K562 (cell line): ENCODE measurements at regions not wholly inside any gene's neighbourhood (a gene's known extent, or its start where the extent isn't known, plus 50 kb on each side); places are given as distances from the start of the nearest gene placed in this dataset.

Experiments used
- ATF4 ChIP-seq: fragments of 450-650 bp; formaldehyde crosslinking; IDR thresholded peaks from 2 replicates; pipeline ENCODE4 v1.4.0; 2022; ENCODE audit warnings: mild to moderate bottlenecking, moderate library complexity
- ATF6 ChIP-seq: sonication (generic); formaldehyde crosslinking; IDR thresholded peaks from 2 replicates; pipeline ENCODE4 v1.4.0; 2020; ENCODE audit warnings: mild to moderate bottlenecking, missing genetic modification reagents
- CEBPB ChIP-seq: fragments of 450-650 bp; IDR thresholded peaks from 2 replicates; pipeline ENCODE4 v1.6.1; 2016; ENCODE audit warnings: missing genetic modification characterization, missing compliant biosample characterization
- HCFC1 ChIP-seq: IDR thresholded peaks from 2 replicates; pipeline ENCODE4 v1.6.1; 2012; ENCODE audit warnings: low read depth, low read length, improper control_type of control experiment
- MAX ChIP-seq: sonication (generic); formaldehyde crosslinking; IDR thresholded peaks from 2 replicates; pipeline ENCODE4 v1.9.0; 2022; ENCODE audit warnings: mild to moderate bottlenecking, missing genetic modification reagents
- PHB2 ChIP-seq: fragments of 450-650 bp; IDR thresholded peaks from 2 replicates; pipeline ENCODE4 v1.6.1; 2017; ENCODE audit warnings: low read depth
- RBFOX2 ChIP-seq: fragments of 200-400 bp; formaldehyde crosslinking; IDR thresholded peaks from 2 replicates; pipeline ENCODE4 v1.6.1; 2017; ENCODE audit warnings: low read depth, mild to moderate bottlenecking, low read length, moderate library complexity
- TAF7 ChIP-seq: fragments of 450-650 bp; IDR thresholded peaks from 2 replicates; pipeline ENCODE4 v1.6.1; 2016; ENCODE audit warnings: missing genetic modification characterization, missing compliant biosample characterization
- TEAD1 ChIP-seq, 2 experiments: fragments of 450-650 bp in 1 of 2; sonication (generic) in 1 of 2; formaldehyde crosslinking; IDR thresholded peaks; 2 replicates each; pipeline versions ENCODE4 v1.4.0 to v1.8.0; 2020 to 2022; ENCODE audit warnings: mild to moderate bottlenecking in 2 of 2, missing genetic modification reagents in 1 of 2
- THRAP3 ChIP-seq: fragments of 450-650 bp; IDR thresholded peaks from 2 replicates; pipeline ENCODE4 v1.6.1; 2016; ENCODE audit warnings: mild to moderate bottlenecking, inconsistent platforms, borderline replicate concordance
- UBTF ChIP-seq, 2 experiments: IDR thresholded peaks; 2 replicates each; pipeline ENCODE4 v1.6.1; 2012; ENCODE audit warnings: improper control_type of control experiment in 2 of 2, low read depth in 2 of 2, low read length in 2 of 2, borderline replicate concordance in 1 of 2
- ZNF707 ChIP-seq: fragments of 250-450 bp; sonication (Bioruptor Pico); conservative IDR thresholded peaks from 2 replicates; pipeline ENCODE4 v1.8.0; 2022; ENCODE audit warnings: inconsistent platforms, mild to moderate bottlenecking, moderate library complexity
- ZNF780A ChIP-seq: fragments of 250-450 bp; sonication (Bioruptor Pico); IDR thresholded peaks from 2 replicates; pipeline ENCODE4 v1.5.0; 2021; ENCODE audit warnings: mild to moderate bottlenecking

- TF ChIP-seq ATF6 (CRISPR knock-in tag) (no peak), CEBPB (tag) (no peak), THRAP3 (no peak), PHB2 (no peak), TEAD1 (CRISPR knock-in tag; IDR thresholded peaks at IDR 0.05) (no peak), RBFOX2 (no peak), MAX (CRISPR knock-in tag) (no peak), HCFC1 (no peak), ZNF780A (CRISPR knock-in tag) (no peak), TAF7 (tag) (no peak), UBTF (IDR thresholded peaks at IDR 0.05; ENCODE audit: borderline replicate concordance in 1 of 2, low read depth in 2 of 2, low read length in 2 of 2) (no peak), ZNF707 (CRISPR knock-in tag) (no peak), ATF4 (CRISPR knock-in tag) (no peak)
Observed at GRCh38 chr1:208885650-208886049, 641.5 kb upstream of the PLXNA2 start.
